ENCODE measurements at regions not wholly inside any gene's neighbourhood (a gene's known extent, or its start where the extent isn't known, plus 50 kb on each side); places are given as distances from the start of the nearest gene placed in this dataset.
A peak's percentile ranks its signal among the peaks of the same experiment; 100 is the strongest.
"Not testable (repeated sequence)": the region's sequence is repeated elsewhere in the genome, so short reads cannot be mapped to it uniquely, and the experiment has no call there.

GRCh38 chr18:49723648-49724180 is 89.6 kb downstream of the ACAA2 start:
- no peak overlapping the region for H3K4me3 ChIP-seq (replicated peaks; ENCODE audit: low read depth, low read length)
- TF ChIP-seq CTCF (IDR thresholded peaks at IDR 0.05; ENCODE audit: low read length, missing control alignments), result no peak
- peak; percentile 93 for DNase-seq (ENCODE audit: low read depth)

GRCh38 chr18:49722477-49722876 is 90.9 kb downstream of the ACAA2 start:
- no peak overlapping the region for H3K4me3 ChIP-seq (replicated peaks; ENCODE audit: low read depth, low read length)
- no peak for DNase-seq (ENCODE audit: low read depth)
- TF ChIP-seq CTCF (IDR thresholded peaks at IDR 0.05; ENCODE audit: low read length, missing control alignments), result no peak

GRCh38 chr18:49721981-49722380 is 91.4 kb downstream of the ACAA2 start:
- no peak overlapping the region for H3K4me3 ChIP-seq (replicated peaks; ENCODE audit: low read depth, low read length)
- DNase-seq (ENCODE audit: low read depth), result no peak
- no peak for TF ChIP-seq CTCF (IDR thresholded peaks at IDR 0.05; ENCODE audit: low read length, missing control alignments)

GRCh38 chr18:49720944-49721343 is 92.4 kb downstream of the ACAA2 start:
- not testable (repeated sequence) for H3K4me3 ChIP-seq (replicated peaks; ENCODE audit: low read depth, low read length); DNase-seq (ENCODE audit: low read depth)

GRCh38 chr18:49717617-49718016 is 95.7 kb downstream of the ACAA2 start:
- no peak overlapping the region for H3K4me3 ChIP-seq (replicated peaks; ENCODE audit: low read depth, low read length)
- no peak for DNase-seq (ENCODE audit: low read depth)
- no peak for TF ChIP-seq CTCF (IDR thresholded peaks at IDR 0.05; ENCODE audit: low read length, missing control alignments)

- no peak for TF ChIP-seq CTCF (IDR thresholded peaks at IDR 0.05; ENCODE audit: low read length, missing control alignments)
- no peak overlapping the region for H3K4me3 ChIP-seq (replicated peaks; ENCODE audit: low read depth, low read length)
Measured at GRCh38 chr18:49716035-49716434, 97.3 kb downstream of the ACAA2 start.

GRCh38 chr18:49709347-49709690 is 104.0 kb downstream of the ACAA2 start:
- no peak for TF ChIP-seq CTCF (IDR thresholded peaks at IDR 0.05; ENCODE audit: low read length, missing control alignments)
- no peak overlapping the region for H3K4me3 ChIP-seq (replicated peaks; ENCODE audit: low read depth, low read length)
- DNase-seq (ENCODE audit: low read depth), result no peak

More at GRCh38 chr18:49716035-49716434, 97.3 kb downstream of the ACAA2 start:
- DNase-seq (ENCODE audit: low read depth), result no peak
